ENCODE measurements at regions not wholly inside any gene's neighbourhood (a gene's known extent, or its start where the extent isn't known, plus 50 kb on each side); places are given as distances from the start of the nearest gene placed in this dataset.

GRCh38 chr3:176714034-176714433, 483.2 kb downstream of the TBL1XR1 start:
- H3K27me3 ChIP-seq (ENCODE audit: insufficient read depth, low read length, poor library complexity): no peaks in the 10 kb centered on the region
- no peak overlapping the region for H3K27ac ChIP-seq (ENCODE audit: low read length)
- no peaks in the 10 kb centered on the region for H3K9me3 ChIP-seq (ENCODE audit: insufficient read depth, low read length, severe bottlenecking)
- H3K4me1 ChIP-seq (ENCODE audit: insufficient read depth, low read length): no peaks in the 10 kb centered on the region
- H3K4me2 ChIP-seq (ENCODE audit: insufficient read depth, low read length): no peak overlapping the region
- H3K4me3 ChIP-seq (ENCODE audit: low read depth in 1 of 2, low read length in 2 of 2): no peak overlapping the region
- H3K79me2 ChIP-seq (ENCODE audit: insufficient read depth, low read length): no peaks in the 10 kb centered on the region
- no peak for DNase-seq
- ATAC-seq (ENCODE audit: insufficient read depth, low read depth): no peak
- H3K9ac ChIP-seq (ENCODE audit: low read depth, low read length): no peak overlapping the region
- no peak for TF ChIP-seq CTCF (IDR thresholded peaks at IDR 0.05; ENCODE audit: borderline replicate concordance, extremely low read depth, low read length, poor library complexity, severe bottlenecking)
- TF ChIP-seq EZH2 (IDR thresholded peaks at IDR 0.05; ENCODE audit: borderline replicate concordance, low read depth, low read length, severe bottlenecking): no peak
- no peak overlapping the region for H2AFZ ChIP-seq (ENCODE audit: low read depth, low read length)
- H3K36me3 ChIP-seq (ENCODE audit: insufficient read depth, low read length): no peaks in the 10 kb centered on the region
- no peaks in the 10 kb centered on the region for H4K20me1 ChIP-seq (ENCODE audit: insufficient read depth, low read length)

GRCh38 chr3:176712191-176712590, 485.1 kb downstream of the TBL1XR1 start:
- Histone ChIP-seq H3K4me2 (ENCODE audit: insufficient read depth, low read length) (no peak overlapping the region), H4K20me1 (ENCODE audit: insufficient read depth, low read length) (no peaks in the 10 kb centered on the region), H3K9ac (ENCODE audit: low read depth, low read length) (no peak overlapping the region), H3K79me2 (ENCODE audit: insufficient read depth, low read length) (no peaks in the 10 kb centered on the region), H3K4me3 (ENCODE audit: low read depth in 1 of 2, low read length in 2 of 2) (no peak overlapping the region), H3K27ac (ENCODE audit: low read length) (no peak overlapping the region), H2AFZ (ENCODE audit: low read depth, low read length) (no peak overlapping the region), H3K4me1 (ENCODE audit: insufficient read depth, low read length) (no peaks in the 10 kb centered on the region), H3K36me3 (ENCODE audit: insufficient read depth, low read length) (no peaks in the 10 kb centered on the region), H3K9me3 (ENCODE audit: insufficient read depth, low read length, severe bottlenecking) (no peaks in the 10 kb centered on the region), H3K27me3 (ENCODE audit: insufficient read depth, low read length, poor library complexity) (no peaks in the 10 kb centered on the region)
- no peak for TF ChIP-seq EZH2 (IDR thresholded peaks at IDR 0.05; ENCODE audit: borderline replicate concordance, low read depth, low read length, severe bottlenecking)
- TF ChIP-seq CTCF (IDR thresholded peaks at IDR 0.05; ENCODE audit: borderline replicate concordance, extremely low read depth, low read length, poor library complexity, severe bottlenecking): no peak
- DNase-seq (no peak), ATAC-seq (ENCODE audit: insufficient read depth, low read depth) (no peak)

GRCh38 chr3:176699288-176699687, 498.0 kb downstream of the TBL1XR1 start:
- no peaks in the 10 kb centered on the region for H3K4me1 ChIP-seq (ENCODE audit: insufficient read depth, low read length)
- no peak overlapping the region for H3K27ac ChIP-seq (ENCODE audit: low read length)
- no peak overlapping the region for H3K4me3 ChIP-seq (ENCODE audit: low read depth in 1 of 2, low read length in 2 of 2)
- TF ChIP-seq EZH2 (IDR thresholded peaks at IDR 0.05; ENCODE audit: borderline replicate concordance, low read depth, low read length, severe bottlenecking) (no peak), CTCF (IDR thresholded peaks at IDR 0.05; ENCODE audit: borderline replicate concordance, extremely low read depth, low read length, poor library complexity, severe bottlenecking) (no peak)
- H3K4me2 ChIP-seq (ENCODE audit: insufficient read depth, low read length): no peak overlapping the region
- no peak overlapping the region for H2AFZ ChIP-seq (ENCODE audit: low read depth, low read length)
- H3K36me3 ChIP-seq (ENCODE audit: insufficient read depth, low read length): no peaks in the 10 kb centered on the region
- H4K20me1 ChIP-seq (ENCODE audit: insufficient read depth, low read length): no peaks in the 10 kb centered on the region
- no peak for DNase-seq
- H3K79me2 ChIP-seq (ENCODE audit: insufficient read depth, low read length): no peaks in the 10 kb centered on the region
- H3K27me3 ChIP-seq (ENCODE audit: insufficient read depth, low read length, poor library complexity): peaks cover 6% of the 10 kb centered on the region
- H3K9me3 ChIP-seq (ENCODE audit: insufficient read depth, low read length, severe bottlenecking): no peaks in the 10 kb centered on the region
- ATAC-seq (ENCODE audit: insufficient read depth, low read depth): no peak
- no peak overlapping the region for H3K9ac ChIP-seq (ENCODE audit: low read depth, low read length)
